Fibroblast of lung (primary cell): ENCODE measurements at regions not wholly inside any gene's neighbourhood (a gene's known extent, or its start where the extent isn't known, plus 50 kb on each side); places are given as distances from the start of the nearest gene placed in this dataset.

Experiments
- DNase-seq, 2 donors: peaks; one replicate each; pipeline versions ENCODE4 v3.0.0 to v3.0.0-alpha.2; 2010; ENCODE audit warnings: low read depth in 2 of 2
- H2AFZ ChIP-seq: 2 replicates; pipeline ENCODE4 v1.5.1; 2012; ENCODE audit warnings: low read length, control low read depth, inconsistent platforms
- H3K27ac ChIP-seq: 2 replicates; pipeline ENCODE4 v1.5.1; 2011; ENCODE audit warnings: low read length, control low read depth; ENCODE audit not compliant: insufficient read depth
- H3K27me3 ChIP-seq: 2 replicates; pipeline ENCODE4 v1.5.1; 2011; ENCODE audit warnings: mild to moderate bottlenecking, low read length; ENCODE audit not compliant: control insufficient read depth, insufficient read depth
- H3K36me3 ChIP-seq: 2 replicates; pipeline ENCODE4 v1.5.1; 2011; ENCODE audit warnings: low read length; ENCODE audit not compliant: control insufficient read depth, insufficient read depth
- H3K4me1 ChIP-seq: 2 replicates; pipeline ENCODE4 v1.5.1; 2011; ENCODE audit warnings: low read length; ENCODE audit not compliant: control insufficient read depth, insufficient read depth; ENCODE audit errors: extremely low read depth
- H3K4me2 ChIP-seq: 2 replicates; pipeline ENCODE4 v1.5.1; 2011; ENCODE audit warnings: low read length, control low read depth; ENCODE audit not compliant: insufficient read depth; ENCODE audit errors: extremely low read depth
- H3K4me3 ChIP-seq, 4 experiments: fragments of 200-600 bp in 1 of 4; sonication (generic) in 1 of 4; replicated peaks in 1 of 4; 2 replicates each; pipeline ENCODE4 v1.5.1; 2011 to 2016; ENCODE audit warnings: low read length in 4 of 4, low read depth in 3 of 4, mild to moderate bottlenecking in 3 of 4, control low read depth in 2 of 4, inconsistent platforms in 1 of 4, mixed read lengths in 1 of 4; ENCODE audit not compliant: insufficient read depth in 1 of 4; ENCODE audit errors: control extremely low read depth in 1 of 4
- H3K79me2 ChIP-seq: 2 replicates; pipeline ENCODE4 v1.5.1; 2012; ENCODE audit warnings: mild to moderate bottlenecking, low read length, inconsistent platforms; ENCODE audit not compliant: control insufficient read depth, insufficient read depth
- H3K9ac ChIP-seq: 2 replicates; pipeline ENCODE4 v1.5.1; 2011; ENCODE audit warnings: mild to moderate bottlenecking, low read length, control low read depth; ENCODE audit not compliant: insufficient read depth
- H3K9me3 ChIP-seq: 2 replicates; pipeline ENCODE4 v1.5.1; 2012; ENCODE audit warnings: low read depth, low read length; ENCODE audit not compliant: control insufficient read depth, insufficient read depth
- H4K20me1 ChIP-seq: 2 replicates; pipeline ENCODE4 v1.5.1; 2011; ENCODE audit warnings: low read length; ENCODE audit not compliant: control insufficient read depth, insufficient read depth; ENCODE audit errors: extremely low read depth
- CTCF ChIP-seq, 2 donors: IDR thresholded peaks in 1 of 2; conservative IDR thresholded peaks in 1 of 2; 1 replicate in 1 of 2; 2 replicates in 1 of 2; pipeline ENCODE4 v1.5.1; 2011 to 2012; ENCODE audit warnings: low read length in 2 of 2, control low read depth in 1 of 2, inconsistent platforms in 1 of 2, low read depth in 1 of 2, mild to moderate bottlenecking in 1 of 2
- EZH2 ChIP-seq: IDR thresholded peaks from 2 replicates; pipeline ENCODE4 v1.5.1; 2012; ENCODE audit warnings: low read length, control low read depth, mild to moderate bottlenecking; ENCODE audit errors: missing control alignments

DNA sequence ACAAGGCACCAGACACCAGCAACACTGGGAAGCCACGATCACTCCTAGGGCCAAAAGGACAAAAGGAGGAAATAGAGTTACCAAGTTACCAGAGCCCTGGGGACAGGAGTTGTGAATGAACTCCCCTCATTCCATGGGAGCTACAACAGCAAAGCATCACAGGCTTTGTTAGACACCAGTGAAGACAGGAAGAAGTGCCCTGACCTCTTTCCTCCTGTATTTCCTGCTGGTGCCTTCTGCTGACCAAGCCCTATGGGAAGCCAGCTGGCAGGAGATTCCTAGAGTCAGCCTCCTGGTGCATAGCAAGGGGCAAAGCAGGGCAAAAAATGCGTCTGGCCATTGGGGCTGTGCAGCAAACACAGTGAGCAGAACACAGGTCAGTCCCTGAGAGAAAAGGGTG, 374.7 kb downstream of the ZSWIM6 start:
- Histone ChIP-seq H3K4me1 (no peaks in the 10 kb centered on the region), H2AFZ (no peak overlapping the region), H3K4me2 (no peak overlapping the region), H3K27ac (no peak overlapping the region), H3K36me3 (no peaks in the 10 kb centered on the region), H3K9ac (no peak overlapping the region), H4K20me1 (no peaks in the 10 kb centered on the region), H3K4me3 (no peak overlapping the region), H3K79me2 (no peaks in the 10 kb centered on the region), H3K27me3 (no peaks in the 10 kb centered on the region), H3K9me3 (no peaks in the 10 kb centered on the region)
- no peak for DNase-seq
- no peak for TF ChIP-seq CTCF (conservative IDR thresholded peaks at IDR 0.05 in 1 of 2, IDR thresholded peaks at IDR 0.05 in 1 of 2; ENCODE audit: low read depth in 1 of 2, low read length in 2 of 2)
- no peak for TF ChIP-seq EZH2

GRCh38 chr5:61719124-61719523, 387.1 kb downstream of the ZSWIM6 start:
- no peak overlapping the region for H3K4me2 ChIP-seq
- no peak overlapping the region for H3K4me3 ChIP-seq
- H3K27ac ChIP-seq, result no peak overlapping the region
- no peaks in the 10 kb centered on the region for H3K27me3 ChIP-seq
- no peaks in the 10 kb centered on the region for H3K79me2 ChIP-seq
- H3K9me3 ChIP-seq, result no peaks in the 10 kb centered on the region
- H4K20me1 ChIP-seq, result no peaks in the 10 kb centered on the region
- H3K9ac ChIP-seq, result no peak overlapping the region
- TF ChIP-seq EZH2, result no peak
- TF ChIP-seq CTCF (conservative IDR thresholded peaks at IDR 0.05 in 1 of 2, IDR thresholded peaks at IDR 0.05 in 1 of 2; ENCODE audit: low read depth in 1 of 2, low read length in 2 of 2), result no peak
- DNase-seq, result no peak
- H2AFZ ChIP-seq, result no peak overlapping the region
- no peaks in the 10 kb centered on the region for H3K4me1 ChIP-seq
- no peaks in the 10 kb centered on the region for H3K36me3 ChIP-seq

DNA sequence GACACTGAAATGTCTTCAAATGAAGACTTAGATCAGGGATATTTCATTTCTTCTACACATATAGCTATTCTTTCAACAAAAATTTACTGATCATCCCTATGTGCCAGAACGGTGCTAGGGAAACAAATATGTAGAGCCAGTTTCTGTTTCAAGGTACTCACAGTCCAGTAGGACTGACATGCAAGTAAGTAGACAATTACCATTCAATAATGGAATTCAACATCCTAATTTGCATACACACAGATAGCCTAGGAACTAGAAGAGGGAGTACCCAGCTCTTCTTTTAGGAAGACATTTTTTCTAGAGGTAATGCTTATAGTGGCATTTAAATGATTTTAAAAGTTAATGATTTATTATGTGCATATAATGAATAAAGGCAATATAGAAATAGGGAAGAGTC, 388.8 kb downstream of the ZSWIM6 start:
- no peak overlapping the region for H3K4me3 ChIP-seq
- no peaks in the 10 kb centered on the region for H3K27me3 ChIP-seq
- no peaks in the 10 kb centered on the region for H3K36me3 ChIP-seq
- no peak overlapping the region for H3K27ac ChIP-seq
- no peak overlapping the region for H2AFZ ChIP-seq
- H3K4me1 ChIP-seq, result no peaks in the 10 kb centered on the region
- no peak overlapping the region for H3K9ac ChIP-seq
- TF ChIP-seq CTCF (conservative IDR thresholded peaks at IDR 0.05 in 1 of 2, IDR thresholded peaks at IDR 0.05 in 1 of 2; ENCODE audit: low read depth in 1 of 2, low read length in 2 of 2), result no peak
- TF ChIP-seq EZH2, result no peak
- H4K20me1 ChIP-seq, result no peaks in the 10 kb centered on the region
- no peaks in the 10 kb centered on the region for H3K79me2 ChIP-seq
- no peak for DNase-seq
- H3K4me2 ChIP-seq, result no peak overlapping the region
- H3K9me3 ChIP-seq, result no peaks in the 10 kb centered on the region
